Karpas-422 (cell line): ENCODE measurements at regions not wholly inside any gene's neighbourhood (a gene's known extent, or its start where the extent isn't known, plus 50 kb on each side); places are given as distances from the start of the nearest gene placed in this dataset.

ENCODE experiments used
- DNase-seq: peaks from one replicate; pipeline ENCODE4 v3.0.0-alpha.2; 2015
- H2AFZ ChIP-seq: fragments of 200-600 bp; sonication (generic); 2 replicates; pipeline ENCODE4 v1.6.1; 2014; ENCODE audit warnings: antibody characterized with exemption, low read length, mixed read lengths
- H3K27ac ChIP-seq: fragments of 200-600 bp; sonication (generic); 2 replicates; pipeline ENCODE4 v1.5.1; 2014; ENCODE audit warnings: mild to moderate bottlenecking, low read length, moderate library complexity
- H3K27me3 ChIP-seq: fragments of 200-600 bp; sonication (generic); 2 replicates; pipeline ENCODE4 v1.6.1; 2014; ENCODE audit warnings: low read length, mixed read lengths
- H3K36me3 ChIP-seq: fragments of 200-600 bp; sonication (generic); 2 replicates; pipeline ENCODE4 v1.6.1; 2014; ENCODE audit warnings: low read length, mixed read lengths; ENCODE audit not compliant: insufficient read depth
- H3K4me1 ChIP-seq: fragments of 200-600 bp; sonication (generic); 2 replicates; pipeline ENCODE4 v1.6.1; 2014; ENCODE audit warnings: mild to moderate bottlenecking, low read length, mixed read lengths
- H3K4me2 ChIP-seq: fragments of 200-600 bp; sonication (generic); 2 replicates; pipeline ENCODE4 v1.6.1; 2014; ENCODE audit warnings: low read length, low read depth, mild to moderate bottlenecking; ENCODE audit not compliant: poor library complexity, severe bottlenecking
- H3K4me3 ChIP-seq: fragments of 200-600 bp; sonication (generic); 2 replicates; pipeline ENCODE4 v1.5.1; 2014; ENCODE audit warnings: mild to moderate bottlenecking, antibody characterized with exemption, low read length, mixed read lengths
- H3K79me2 ChIP-seq: fragments of 200-600 bp; sonication (generic); 2 replicates; pipeline ENCODE4 v1.6.1; 2014; ENCODE audit warnings: mild to moderate bottlenecking, low read length, mixed read lengths
- H3K9ac ChIP-seq: fragments of 200-600 bp; sonication (generic); 2 replicates; pipeline ENCODE4 v1.6.0; 2014; ENCODE audit warnings: low read length
- H3K9me2 ChIP-seq: fragments of 200-600 bp; sonication (generic), shearing (Covaris generic); replicated peaks from 2 replicates; pipeline ENCODE4 v1.6.0; 2014; ENCODE audit warnings: mild to moderate bottlenecking, low read length, moderate library complexity; ENCODE audit not compliant: insufficient read depth
- H3K9me3 ChIP-seq: fragments of 300-700, 200-600 bp; sonication (generic); 2 replicates; pipeline ENCODE4 v1.6.1; 2014; ENCODE audit warnings: low read length, mixed read lengths
- H4K20me1 ChIP-seq: fragments of 200-600 bp; sonication (generic); 2 replicates; pipeline ENCODE4 v1.6.1; 2014; ENCODE audit warnings: mild to moderate bottlenecking, antibody characterized with exemption, low read length, low read depth; ENCODE audit not compliant: insufficient read depth

DNA sequence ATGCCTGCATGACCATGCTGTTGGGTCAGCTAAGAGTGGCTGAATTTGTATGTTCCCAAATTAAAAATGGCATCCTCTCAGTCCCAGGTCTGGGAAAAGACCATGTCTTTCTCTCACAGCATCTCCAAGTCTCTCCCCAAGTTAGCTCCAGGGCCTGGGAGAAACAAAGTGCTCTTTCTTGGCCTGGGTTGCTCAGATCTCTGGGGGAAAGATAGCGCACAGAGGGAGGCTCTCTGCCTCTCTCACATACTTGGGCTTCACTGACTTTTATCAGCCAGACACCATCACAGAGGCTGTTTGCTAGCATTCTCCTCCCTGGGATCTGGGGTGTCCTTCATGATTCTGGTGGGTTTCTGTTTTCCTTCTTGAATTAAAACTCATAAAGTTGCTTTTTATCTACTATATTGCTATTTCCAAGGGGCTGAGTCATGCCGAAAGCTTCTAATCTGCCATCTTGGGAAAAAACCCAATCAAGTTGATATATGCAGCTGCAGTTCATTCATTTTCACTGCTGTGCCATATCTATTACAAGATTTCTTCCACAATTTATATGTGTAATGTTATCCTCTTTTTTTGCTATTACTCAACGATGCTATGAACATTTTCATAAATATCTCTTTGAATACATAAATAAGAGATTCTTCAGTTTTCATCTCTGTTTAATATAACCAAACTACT is 190.2 kb downstream of the MOXD1 start:
- no peak for DNase-seq
- Histone ChIP-seq H3K9ac (no peak overlapping the region), H4K20me1 (no peaks in the 10 kb centered on the region), H3K27me3 (no peaks in the 10 kb centered on the region), H3K79me2 (no peaks in the 10 kb centered on the region), H3K4me3 (no peak overlapping the region), H3K27ac (no peak overlapping the region), H3K4me2 (no peak overlapping the region), H3K36me3 (no peaks in the 10 kb centered on the region), H3K9me2 (no peaks in the 10 kb centered on the region), H3K4me1 (no peaks in the 10 kb centered on the region), H2AFZ (no peak overlapping the region), H3K9me3 (no peaks in the 10 kb centered on the region)

DNA sequence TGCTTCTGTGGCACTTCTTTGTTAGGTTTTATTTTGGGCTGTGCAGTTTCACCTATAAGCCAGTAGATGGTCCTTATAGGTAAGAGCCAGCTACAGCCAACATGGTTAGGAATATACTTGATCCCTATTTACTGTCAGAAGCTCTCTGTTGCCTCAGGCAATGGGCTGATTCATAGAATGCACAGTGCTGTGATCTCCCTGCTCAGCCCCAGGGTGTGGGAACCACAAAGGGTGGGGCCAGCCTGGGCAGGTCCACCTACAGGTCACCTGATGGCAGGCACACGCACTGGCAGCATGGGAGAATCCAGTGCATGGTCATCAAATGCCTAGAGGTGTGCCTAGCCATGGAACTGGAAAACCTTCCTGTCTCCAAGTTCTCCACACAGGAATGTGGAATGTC is 191.9 kb downstream of the MOXD1 start:
- H3K4me1 ChIP-seq: no peaks in the 10 kb centered on the region
- no peaks in the 10 kb centered on the region for H3K9me3 ChIP-seq
- no peaks in the 10 kb centered on the region for H3K27me3 ChIP-seq
- H3K9ac ChIP-seq: no peak overlapping the region
- no peak overlapping the region for H2AFZ ChIP-seq
- no peaks in the 10 kb centered on the region for H3K9me2 ChIP-seq
- no peaks in the 10 kb centered on the region for H4K20me1 ChIP-seq
- H3K4me3 ChIP-seq: no peak overlapping the region
- H3K4me2 ChIP-seq: no peak overlapping the region
- no peak overlapping the region for H3K27ac ChIP-seq
- H3K79me2 ChIP-seq: no peaks in the 10 kb centered on the region
- no peaks in the 10 kb centered on the region for H3K36me3 ChIP-seq
- DNase-seq: no peak

DNA sequence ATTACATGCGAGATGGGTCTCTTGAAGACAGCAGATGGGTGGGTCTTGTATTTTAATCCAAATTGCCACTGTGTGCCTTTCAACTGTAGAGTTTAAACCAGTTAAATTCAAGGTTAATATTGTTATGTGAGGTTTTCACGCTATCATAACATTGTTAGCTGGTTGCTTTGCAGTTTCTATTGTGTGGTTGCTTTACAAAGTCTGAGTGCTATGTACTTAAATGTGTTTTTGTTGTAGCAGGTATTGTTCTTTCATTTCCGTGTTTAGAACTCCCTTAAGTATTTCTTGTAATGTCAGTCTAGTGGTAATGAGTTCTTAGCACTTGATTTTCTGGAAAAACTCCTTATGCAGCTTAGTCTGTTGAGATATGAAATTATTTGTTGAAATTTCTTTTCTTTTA is 193.3 kb downstream of the MOXD1 start:
- Histone ChIP-seq H3K9me3 (no peaks in the 10 kb centered on the region), H3K36me3 (no peaks in the 10 kb centered on the region), H3K27ac (no peak overlapping the region), H4K20me1 (no peaks in the 10 kb centered on the region), H3K9ac (no peak overlapping the region), H3K4me3 (no peak overlapping the region), H3K27me3 (no peaks in the 10 kb centered on the region), H2AFZ (no peak overlapping the region), H3K4me1 (no peaks in the 10 kb centered on the region), H3K4me2 (no peak overlapping the region), H3K9me2 (no peaks in the 10 kb centered on the region), H3K79me2 (no peaks in the 10 kb centered on the region)
- no peak for DNase-seq

DNA sequence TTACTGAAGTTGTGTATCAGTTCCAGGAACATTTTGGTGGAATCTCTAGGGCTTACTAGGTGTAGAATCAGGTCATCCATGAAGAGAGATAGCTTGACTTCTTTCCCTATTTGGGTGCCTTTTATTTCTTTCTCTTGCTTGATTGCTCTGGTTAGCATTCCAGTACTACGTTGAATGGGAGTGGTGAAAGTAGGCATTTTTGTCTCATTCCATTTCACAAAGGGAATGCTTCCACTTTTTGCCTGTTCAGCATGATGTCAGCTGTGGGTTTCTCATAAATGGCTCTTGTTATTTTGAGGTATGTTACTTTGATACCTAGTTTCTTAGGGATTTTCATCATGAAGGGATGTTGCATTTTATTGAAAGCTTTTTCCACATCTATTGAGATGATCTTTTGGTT is 195.3 kb downstream of the MOXD1 start:
- no peaks in the 10 kb centered on the region for H3K9me2 ChIP-seq
- no peak overlapping the region for H3K4me2 ChIP-seq
- no peak overlapping the region for H3K9ac ChIP-seq
- no peaks in the 10 kb centered on the region for H3K27me3 ChIP-seq
- H2AFZ ChIP-seq: no peak overlapping the region
- no peaks in the 10 kb centered on the region for H3K9me3 ChIP-seq
- H3K27ac ChIP-seq: no peak overlapping the region
- no peaks in the 10 kb centered on the region for H3K4me1 ChIP-seq
- H3K4me3 ChIP-seq: no peak overlapping the region
- no peaks in the 10 kb centered on the region for H3K36me3 ChIP-seq
- H3K79me2 ChIP-seq: no peaks in the 10 kb centered on the region
- no peaks in the 10 kb centered on the region for H4K20me1 ChIP-seq
- no peak for DNase-seq

DNA sequence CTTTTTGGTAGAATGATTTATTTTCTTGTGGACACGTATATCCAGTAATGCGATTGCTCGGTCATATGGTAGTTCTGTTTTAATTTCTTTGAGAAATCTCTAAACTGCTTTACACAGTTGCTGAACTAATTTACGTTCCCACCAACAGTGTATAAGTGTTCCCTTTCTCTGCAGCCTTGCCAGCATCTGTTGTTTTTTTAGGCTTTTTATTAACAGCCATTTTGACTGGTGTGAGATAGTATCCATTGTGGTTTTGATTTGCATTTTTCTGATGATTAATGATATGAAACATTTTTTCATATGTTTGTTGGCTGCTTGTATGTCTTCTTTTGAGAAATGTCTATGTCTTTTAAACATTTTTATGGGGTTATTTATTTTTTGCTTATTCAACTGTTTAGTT is 196.7 kb downstream of the MOXD1 start:
- Histone ChIP-seq H3K4me1 (no peaks in the 10 kb centered on the region), H3K79me2 (no peaks in the 10 kb centered on the region), H3K4me2 (no peak overlapping the region), H2AFZ (no peak overlapping the region), H4K20me1 (no peaks in the 10 kb centered on the region), H3K4me3 (no peak overlapping the region), H3K9ac (no peak overlapping the region), H3K27ac (no peak overlapping the region), H3K36me3 (no peaks in the 10 kb centered on the region), H3K9me2 (no peaks in the 10 kb centered on the region), H3K9me3 (no peaks in the 10 kb centered on the region), H3K27me3 (no peaks in the 10 kb centered on the region)
- no peak for DNase-seq

DNA sequence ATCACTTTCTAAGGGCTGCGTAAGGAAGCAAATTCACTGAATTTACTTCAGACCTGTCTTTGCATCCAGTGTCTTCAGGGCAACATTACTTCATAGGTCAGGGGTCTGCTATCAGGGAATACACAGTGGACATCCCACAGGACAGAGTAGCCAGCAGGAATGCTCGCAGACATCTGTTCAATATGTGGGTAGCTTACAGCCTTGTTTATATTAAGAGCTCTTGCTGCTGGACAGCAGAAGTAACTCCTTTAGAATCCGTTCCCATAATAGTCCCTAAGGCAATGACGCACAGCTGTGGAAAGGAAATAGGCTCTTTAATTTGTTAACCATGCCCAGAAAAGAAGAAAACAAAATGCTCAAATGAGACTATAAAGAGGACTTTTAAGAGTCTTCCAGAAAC is 198.7 kb downstream of the MOXD1 start:
- H3K27me3 ChIP-seq: no peaks in the 10 kb centered on the region
- no peaks in the 10 kb centered on the region for H3K9me2 ChIP-seq
- no peak overlapping the region for H2AFZ ChIP-seq
- no peaks in the 10 kb centered on the region for H3K4me1 ChIP-seq
- H3K27ac ChIP-seq: no peak overlapping the region
- no peak overlapping the region for H3K4me2 ChIP-seq
- no peak overlapping the region for H3K4me3 ChIP-seq
- DNase-seq: no peak
- H4K20me1 ChIP-seq: no peaks in the 10 kb centered on the region
- H3K79me2 ChIP-seq: no peaks in the 10 kb centered on the region
- no peak overlapping the region for H3K9ac ChIP-seq
- no peaks in the 10 kb centered on the region for H3K36me3 ChIP-seq
- H3K9me3 ChIP-seq: no peaks in the 10 kb centered on the region

DNA sequence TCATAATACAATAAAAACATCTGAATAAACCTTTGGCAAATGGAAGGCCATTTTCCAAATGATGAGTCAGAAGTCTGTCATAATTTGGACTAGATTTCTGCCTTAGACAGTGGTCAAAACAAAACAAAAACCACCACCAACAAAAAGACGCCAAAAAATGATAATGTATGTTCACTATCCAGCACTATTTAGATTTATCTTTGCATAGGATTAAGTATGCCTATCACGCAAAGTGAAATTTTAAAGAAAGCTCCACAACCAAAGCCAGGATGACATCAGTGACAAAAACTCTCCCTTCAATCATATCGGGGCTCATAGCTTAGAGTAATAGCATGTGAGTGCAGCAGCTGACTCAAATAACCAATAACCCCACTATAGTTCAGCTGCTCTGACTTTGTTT is 201.9 kb downstream of the MOXD1 start:
- Histone ChIP-seq H3K4me3 (no peak overlapping the region), H3K9ac (no peak overlapping the region), H3K4me1 (no peaks in the 10 kb centered on the region), H3K9me3 (no peaks in the 10 kb centered on the region), H3K36me3 (no peaks in the 10 kb centered on the region), H3K27ac (no peak overlapping the region), H3K4me2 (no peak overlapping the region), H2AFZ (no peak overlapping the region), H3K9me2 (no peaks in the 10 kb centered on the region), H4K20me1 (no peaks in the 10 kb centered on the region), H3K27me3 (no peaks in the 10 kb centered on the region), H3K79me2 (no peaks in the 10 kb centered on the region)
- DNase-seq: no peak

DNA sequence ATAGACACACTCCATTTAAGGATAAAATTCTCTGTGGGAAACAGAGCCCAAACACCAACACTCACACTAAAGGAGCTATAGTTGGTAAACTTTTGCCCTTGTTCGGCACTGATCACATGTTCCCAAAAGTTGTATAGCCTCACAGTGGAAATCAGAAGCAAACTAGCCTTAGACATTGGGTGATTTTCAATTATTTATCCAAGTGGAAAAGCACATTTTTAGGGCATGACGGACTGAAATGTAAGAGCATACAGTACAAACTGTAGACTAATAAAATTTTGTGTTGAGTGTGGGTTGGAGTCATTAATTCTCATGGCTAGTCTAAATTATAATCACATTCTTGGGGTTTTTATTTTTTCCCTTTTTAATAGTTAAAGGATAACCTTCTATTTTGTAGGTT is 202.4 kb downstream of the MOXD1 start:
- Histone ChIP-seq H3K9me3 (no peaks in the 10 kb centered on the region), H3K4me3 (no peak overlapping the region), H3K36me3 (no peaks in the 10 kb centered on the region), H3K4me2 (no peak overlapping the region), H3K4me1 (no peaks in the 10 kb centered on the region), H2AFZ (no peak overlapping the region), H3K27me3 (no peaks in the 10 kb centered on the region), H3K79me2 (no peaks in the 10 kb centered on the region), H3K9ac (no peak overlapping the region), H4K20me1 (no peaks in the 10 kb centered on the region), H3K9me2 (no peaks in the 10 kb centered on the region), H3K27ac (no peak overlapping the region)
- no peak for DNase-seq

DNA sequence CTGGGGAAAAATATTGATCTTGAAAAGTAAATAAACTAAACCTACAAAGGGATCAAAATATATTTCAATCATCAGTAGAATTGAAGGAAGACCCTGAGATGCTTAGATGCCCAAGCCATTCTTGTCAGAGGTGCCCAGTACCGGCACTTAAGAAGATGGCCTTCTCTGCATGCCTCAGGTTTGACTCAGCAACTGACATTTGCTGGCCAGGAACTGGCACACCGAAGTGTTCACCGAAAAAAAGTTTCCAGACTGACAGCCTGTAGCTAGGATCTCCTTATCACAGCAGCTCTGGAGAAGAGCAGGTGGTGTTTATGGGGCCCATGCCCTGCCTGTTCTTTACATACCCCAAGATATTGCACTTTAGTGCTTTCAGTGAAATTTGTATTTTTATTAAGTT is 203.2 kb downstream of the MOXD1 start:
- no peaks in the 10 kb centered on the region for H3K36me3 ChIP-seq
- no peak overlapping the region for H3K27ac ChIP-seq
- H3K4me2 ChIP-seq: no peak overlapping the region
- no peak overlapping the region for H2AFZ ChIP-seq
- no peak for DNase-seq
- no peaks in the 10 kb centered on the region for H3K27me3 ChIP-seq
- no peaks in the 10 kb centered on the region for H4K20me1 ChIP-seq
- no peaks in the 10 kb centered on the region for H3K9me3 ChIP-seq
- H3K4me1 ChIP-seq: no peaks in the 10 kb centered on the region
- no peaks in the 10 kb centered on the region for H3K79me2 ChIP-seq
- no peak overlapping the region for H3K4me3 ChIP-seq
- H3K9me2 ChIP-seq: no peaks in the 10 kb centered on the region
- no peak overlapping the region for H3K9ac ChIP-seq
